ENCODE measurements at regions not wholly inside any gene's neighbourhood (a gene's known extent, or its start where the extent isn't known, plus 50 kb on each side); places are given as distances from the start of the nearest gene placed in this dataset.

- Histone ChIP-seq H3K27ac (no peak overlapping the region), H3K9me3 (no peaks in the 10 kb centered on the region), H3K36me3 (no peaks in the 10 kb centered on the region), H3K4me1 (ENCODE audit: control insufficient read depth in 1 of 2, insufficient read depth in 1 of 2, low read depth in 1 of 2, low read length in 1 of 2) (no peaks in the 10 kb centered on the region), H3K27me3 (peaks cover 13% of the 10 kb centered on the region), H3K4me3 (ENCODE audit: low read depth in 1 of 2, low read length in 1 of 2) (no peak overlapping the region)
- TF ChIP-seq, protein P1, sequence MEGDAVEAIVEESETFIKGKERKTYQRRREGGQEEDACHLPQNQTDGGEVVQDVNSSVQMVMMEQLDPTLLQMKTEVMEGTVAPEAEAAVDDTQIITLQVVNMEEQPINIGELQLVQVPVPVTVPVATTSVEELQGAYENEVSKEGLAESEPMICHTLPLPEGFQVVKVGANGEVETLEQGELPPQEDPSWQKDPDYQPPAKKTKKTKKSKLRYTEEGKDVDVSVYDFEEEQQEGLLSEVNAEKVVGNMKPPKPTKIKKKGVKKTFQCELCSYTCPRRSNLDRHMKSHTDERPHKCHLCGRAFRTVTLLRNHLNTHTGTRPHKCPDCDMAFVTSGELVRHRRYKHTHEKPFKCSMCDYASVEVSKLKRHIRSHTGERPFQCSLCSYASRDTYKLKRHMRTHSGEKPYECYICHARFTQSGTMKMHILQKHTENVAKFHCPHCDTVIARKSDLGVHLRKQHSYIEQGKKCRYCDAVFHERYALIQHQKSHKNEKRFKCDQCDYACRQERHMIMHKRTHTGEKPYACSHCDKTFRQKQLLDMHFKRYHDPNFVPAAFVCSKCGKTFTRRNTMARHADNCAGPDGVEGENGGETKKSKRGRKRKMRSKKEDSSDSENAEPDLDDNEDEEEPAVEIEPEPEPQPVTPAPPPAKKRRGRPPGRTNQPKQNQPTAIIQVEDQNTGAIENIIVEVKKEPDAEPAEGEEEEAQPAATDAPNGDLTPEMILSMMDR (IDR thresholded peaks at IDR 0.05) = no peak
Measured at GRCh38 chr12:114743289-114743688, 59.3 kb upstream of the TBX3 start.

DNA sequence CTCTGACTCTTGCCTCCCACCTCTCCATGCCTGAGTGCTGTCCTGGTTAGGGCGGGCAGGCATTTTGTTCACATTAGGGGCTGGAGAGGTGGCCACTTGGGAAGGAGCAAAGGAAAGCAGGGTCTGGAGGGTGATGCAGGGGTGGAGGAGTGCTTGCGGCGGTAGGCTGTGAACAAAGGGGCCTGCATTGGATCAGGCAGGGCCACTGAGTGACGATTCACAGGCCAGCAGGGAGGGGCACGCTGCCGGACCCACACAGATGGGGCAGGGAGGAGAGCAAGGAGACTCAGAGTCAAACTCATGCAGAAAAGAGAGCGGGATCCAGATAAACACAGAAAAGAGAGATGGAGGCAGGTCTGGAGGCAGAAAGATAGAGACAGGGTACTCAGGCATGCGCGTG is 58.4 kb upstream of the TBX3 start:
- Histone ChIP-seq H3K4me3 (ENCODE audit: low read depth in 1 of 2, low read length in 1 of 2) (no peak overlapping the region), H3K9me3 (no peaks in the 10 kb centered on the region), H3K27me3 (peaks cover 22% of the 10 kb centered on the region), H3K36me3 (no peaks in the 10 kb centered on the region), H3K4me1 (ENCODE audit: control insufficient read depth in 1 of 2, insufficient read depth in 1 of 2, low read depth in 1 of 2, low read length in 1 of 2) (no peaks in the 10 kb centered on the region), H3K27ac (no peak overlapping the region)
- TF ChIP-seq, protein P1 (IDR thresholded peaks at IDR 0.05) = no peak

DNA sequence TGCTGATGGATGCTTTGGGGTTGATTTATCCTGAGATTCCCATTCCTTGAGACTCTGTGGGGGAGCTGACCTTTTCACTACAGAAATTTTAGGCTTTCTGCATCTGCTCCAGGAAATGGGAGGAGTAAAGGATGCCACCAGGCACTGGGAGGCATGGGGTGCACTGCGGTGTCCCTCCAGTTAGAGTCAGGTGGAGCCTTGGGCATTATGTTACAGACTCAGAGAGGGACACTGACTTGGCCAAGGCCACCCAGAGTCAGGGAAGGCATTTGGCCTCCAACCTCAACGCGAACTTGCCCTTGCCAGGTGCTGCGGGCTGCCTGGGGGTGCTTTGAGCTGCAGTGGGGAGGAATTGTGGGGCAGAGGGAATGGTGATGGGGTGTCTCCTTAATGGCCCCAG is 58.0 kb upstream of the TBX3 start:
- Histone ChIP-seq H3K4me3 (ENCODE audit: low read depth in 1 of 2, low read length in 1 of 2) (no peak overlapping the region), H3K4me1 (ENCODE audit: control insufficient read depth in 1 of 2, insufficient read depth in 1 of 2, low read depth in 1 of 2, low read length in 1 of 2) (no peaks in the 10 kb centered on the region), H3K27me3 (peaks cover 26% of the 10 kb centered on the region), H3K27ac (no peak overlapping the region), H3K9me3 (no peaks in the 10 kb centered on the region), H3K36me3 (no peaks in the 10 kb centered on the region)
- TF ChIP-seq, protein P1 (IDR thresholded peaks at IDR 0.05) = no peak

DNA sequence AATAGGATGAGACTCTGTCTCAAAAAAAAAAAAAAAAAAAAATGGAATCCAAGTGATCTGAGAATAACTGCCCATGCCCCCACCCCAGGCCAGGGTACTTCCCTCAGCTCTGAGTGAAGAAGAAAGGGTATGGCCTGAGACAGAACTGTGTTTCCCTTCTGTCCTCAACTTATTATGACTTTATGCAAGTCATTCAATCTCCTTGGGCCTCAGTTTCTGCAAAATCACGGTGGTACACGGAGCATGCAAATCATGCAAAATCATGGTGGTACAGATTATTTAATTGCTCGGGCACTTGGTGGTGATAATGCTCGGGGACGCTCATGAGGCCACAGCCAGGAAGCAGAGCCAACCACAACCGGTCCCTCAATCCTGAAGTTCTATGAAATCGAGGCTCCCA is 56.5 kb upstream of the TBX3 start:
- peaks cover 41% of the 10 kb centered on the region for H3K27me3 ChIP-seq
- no peaks in the 10 kb centered on the region for H3K9me3 ChIP-seq
- no peak overlapping the region for H3K27ac ChIP-seq
- no peak overlapping the region for H3K4me3 ChIP-seq (ENCODE audit: low read depth in 1 of 2, low read length in 1 of 2)
- no peaks in the 10 kb centered on the region for H3K4me1 ChIP-seq (ENCODE audit: control insufficient read depth in 1 of 2, insufficient read depth in 1 of 2, low read depth in 1 of 2, low read length in 1 of 2)
- TF ChIP-seq, protein P1 (IDR thresholded peaks at IDR 0.05) = no peak
- no peaks in the 10 kb centered on the region for H3K36me3 ChIP-seq

DNA sequence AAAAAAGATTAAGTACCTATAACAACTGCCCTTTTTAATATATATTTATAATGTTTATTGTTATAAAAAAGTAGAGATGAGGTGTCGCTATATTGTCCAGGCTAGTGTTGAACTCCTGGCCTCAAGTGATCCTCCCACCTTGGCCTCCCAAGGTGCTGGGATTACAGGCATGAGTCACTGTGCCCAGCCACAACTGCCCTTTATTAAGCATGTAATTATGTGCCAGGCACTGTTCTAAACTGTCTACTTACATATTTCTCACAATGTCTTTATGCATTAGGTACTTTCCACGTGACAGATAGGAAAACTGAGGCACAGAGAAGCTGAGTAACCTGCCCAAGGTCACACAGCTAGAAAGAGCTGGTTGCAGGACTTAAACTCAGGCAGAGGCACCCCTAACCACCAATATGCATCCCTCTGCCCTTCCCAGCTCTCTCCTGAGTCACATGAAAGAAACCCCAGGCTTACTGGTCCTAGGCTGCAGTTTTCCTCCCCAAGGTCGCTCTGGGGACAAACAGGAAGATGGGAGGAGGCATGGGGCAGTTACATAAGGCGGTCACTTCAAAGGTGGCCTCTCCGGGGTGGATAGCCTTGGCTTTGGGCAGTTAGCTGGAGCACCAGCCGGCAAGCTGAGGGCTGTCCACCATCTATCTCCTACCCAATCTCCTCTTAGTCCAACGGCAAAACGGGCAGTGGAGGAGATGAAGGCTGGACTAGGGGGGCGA is 54.6 kb upstream of the TBX3 start:
- TF ChIP-seq, protein P1 (IDR thresholded peaks at IDR 0.05) = no peak
- Histone ChIP-seq H3K4me1 (ENCODE audit: control insufficient read depth in 1 of 2, insufficient read depth in 1 of 2, low read depth in 1 of 2, low read length in 1 of 2) (no peaks in the 10 kb centered on the region), H3K27ac (no peak overlapping the region), H3K9me3 (no peaks in the 10 kb centered on the region), H3K27me3 (peaks cover 59% of the 10 kb centered on the region), H3K36me3 (no peaks in the 10 kb centered on the region), H3K4me3 (ENCODE audit: low read depth in 1 of 2, low read length in 1 of 2) (no peak overlapping the region)
